Loucy (cell line): ENCODE measurements at regions not wholly inside any gene's neighbourhood (a gene's known extent, or its start where the extent isn't known, plus 50 kb on each side); places are given as distances from the start of the nearest gene placed in this dataset.

Experiments
- EZH2phosphoT487 ChIP-seq: fragments of 200-600 bp; IDR thresholded peaks from 2 replicates; pipeline ENCODE4 v1.6.1; 2018; ENCODE audit warnings: antibody characterized with exemption, mild to moderate bottlenecking, moderate library complexity, borderline replicate concordance
- TF ChIP-seq, protein P1 (sequence below): fragments of 200-600 bp; sonication (generic); conservative IDR thresholded peaks from 2 replicates; pipeline ENCODE4 v1.5.1; 2014; ENCODE audit warnings: mild to moderate bottlenecking, antibody characterized with exemption, low read length

DNA sequence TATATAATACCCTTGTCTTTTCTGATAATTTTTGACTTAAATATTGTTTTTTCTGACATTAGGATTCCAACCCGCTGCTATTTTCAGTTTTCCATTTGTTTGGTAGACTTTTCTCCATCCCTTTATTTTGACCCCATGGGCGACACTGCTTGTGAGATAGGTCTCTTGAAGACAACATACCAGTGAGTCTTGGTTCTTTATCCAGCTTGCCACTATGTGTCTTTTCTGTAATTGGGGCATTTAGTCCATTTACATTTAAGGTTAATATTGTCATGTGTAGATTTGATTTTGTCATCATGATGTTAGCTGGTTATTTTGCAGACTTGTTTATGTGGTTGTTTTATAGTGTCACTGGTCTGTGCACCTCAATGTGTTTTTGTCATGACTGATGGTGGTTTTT lies 67.7 kb upstream of the IRAK1BP1 start:
- TF ChIP-seq, protein P1, sequence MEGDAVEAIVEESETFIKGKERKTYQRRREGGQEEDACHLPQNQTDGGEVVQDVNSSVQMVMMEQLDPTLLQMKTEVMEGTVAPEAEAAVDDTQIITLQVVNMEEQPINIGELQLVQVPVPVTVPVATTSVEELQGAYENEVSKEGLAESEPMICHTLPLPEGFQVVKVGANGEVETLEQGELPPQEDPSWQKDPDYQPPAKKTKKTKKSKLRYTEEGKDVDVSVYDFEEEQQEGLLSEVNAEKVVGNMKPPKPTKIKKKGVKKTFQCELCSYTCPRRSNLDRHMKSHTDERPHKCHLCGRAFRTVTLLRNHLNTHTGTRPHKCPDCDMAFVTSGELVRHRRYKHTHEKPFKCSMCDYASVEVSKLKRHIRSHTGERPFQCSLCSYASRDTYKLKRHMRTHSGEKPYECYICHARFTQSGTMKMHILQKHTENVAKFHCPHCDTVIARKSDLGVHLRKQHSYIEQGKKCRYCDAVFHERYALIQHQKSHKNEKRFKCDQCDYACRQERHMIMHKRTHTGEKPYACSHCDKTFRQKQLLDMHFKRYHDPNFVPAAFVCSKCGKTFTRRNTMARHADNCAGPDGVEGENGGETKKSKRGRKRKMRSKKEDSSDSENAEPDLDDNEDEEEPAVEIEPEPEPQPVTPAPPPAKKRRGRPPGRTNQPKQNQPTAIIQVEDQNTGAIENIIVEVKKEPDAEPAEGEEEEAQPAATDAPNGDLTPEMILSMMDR: no peak
- no peak for TF ChIP-seq EZH2phosphoT487
